ENCODE measurements at regions not wholly inside any gene's neighbourhood (a gene's known extent, or its start where the extent isn't known, plus 50 kb on each side); places are given as distances from the start of the nearest gene placed in this dataset.

DNA sequence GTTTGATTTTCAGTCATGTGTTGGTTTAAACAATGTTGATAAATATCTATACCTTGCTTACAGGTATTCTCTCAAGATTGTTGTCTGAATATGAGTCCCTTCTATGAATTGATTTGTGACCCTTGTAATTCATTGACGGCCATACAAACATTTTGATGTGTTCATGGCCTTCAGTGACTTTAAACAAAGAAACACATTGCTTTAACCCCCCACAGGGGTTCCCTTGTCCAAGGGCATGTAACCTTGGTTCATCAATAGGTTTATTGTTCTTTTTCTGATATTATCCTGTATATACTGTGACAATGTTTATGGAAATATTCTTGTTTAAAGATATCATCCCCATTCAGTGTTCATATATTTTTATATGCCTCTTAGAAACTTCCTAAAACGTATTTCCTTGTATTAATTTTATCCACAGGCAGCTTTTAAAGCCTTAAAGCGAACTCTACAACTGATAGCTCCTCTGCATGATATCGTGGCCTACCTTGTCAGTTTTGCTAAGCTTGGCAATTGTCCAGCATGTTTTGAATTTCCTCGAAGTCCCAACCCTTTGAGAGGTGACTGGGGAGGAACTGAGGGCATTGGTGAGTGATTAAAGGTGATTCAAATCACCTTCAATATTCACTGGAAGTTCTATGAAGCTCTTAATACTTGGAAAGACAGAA is 87.0 kb downstream of the CD164 start:
- no peak for DNase-seq

GRCh38 chr6:109292983-109293586 is 89.2 kb downstream of the CD164 start:
- DNase-seq = no peak

GRCh38 chr6:109292420-109292819 is 89.8 kb downstream of the CD164 start:
- no peak for DNase-seq

DNA sequence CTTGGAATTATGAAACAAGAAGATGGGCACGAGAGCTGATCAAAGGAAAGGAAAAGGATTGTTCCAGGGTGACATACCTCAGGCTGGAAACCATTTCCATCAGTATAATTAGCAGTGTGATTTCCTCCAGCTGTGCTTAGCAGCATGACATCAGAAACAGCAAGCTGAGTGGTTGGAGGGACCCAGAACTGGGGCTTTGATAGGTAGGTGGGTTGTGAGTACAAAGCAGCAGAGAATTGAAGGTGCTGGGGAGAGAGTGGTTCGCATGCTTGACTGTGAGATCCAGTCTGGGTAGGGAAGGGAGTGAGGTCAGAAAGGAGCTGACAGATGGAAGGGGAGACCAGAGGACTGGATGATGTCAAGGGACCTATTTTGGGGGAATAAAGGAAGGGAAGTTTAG is 90.4 kb downstream of the CD164 start:
- DNase-seq = peak in 1 of 2 experiments; percentile 14

- DNase-seq = no peak
Measured at GRCh38 chr6:109290143-109290931, 91.9 kb downstream of the CD164 start.

DNA sequence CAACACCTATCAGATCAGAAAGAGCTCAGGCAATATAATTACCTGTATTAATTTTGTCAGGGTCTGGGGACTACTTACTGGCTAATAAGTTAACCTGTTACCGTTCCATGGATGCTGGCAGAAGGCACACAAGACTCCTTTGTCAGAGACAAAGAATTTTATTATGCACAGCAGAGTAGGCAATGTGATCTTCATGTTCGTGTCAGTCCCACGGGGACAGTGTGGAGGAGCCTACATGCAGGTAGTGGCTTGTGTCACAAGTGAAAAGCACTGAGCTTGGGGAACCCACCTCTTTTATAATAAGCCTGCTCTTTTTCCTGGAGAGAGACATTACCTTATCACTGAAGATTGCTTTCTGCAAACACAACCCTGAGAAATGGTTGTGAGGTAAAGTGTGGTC is 96.9 kb downstream of the CD164 start:
- no peak for DNase-seq

DNA sequence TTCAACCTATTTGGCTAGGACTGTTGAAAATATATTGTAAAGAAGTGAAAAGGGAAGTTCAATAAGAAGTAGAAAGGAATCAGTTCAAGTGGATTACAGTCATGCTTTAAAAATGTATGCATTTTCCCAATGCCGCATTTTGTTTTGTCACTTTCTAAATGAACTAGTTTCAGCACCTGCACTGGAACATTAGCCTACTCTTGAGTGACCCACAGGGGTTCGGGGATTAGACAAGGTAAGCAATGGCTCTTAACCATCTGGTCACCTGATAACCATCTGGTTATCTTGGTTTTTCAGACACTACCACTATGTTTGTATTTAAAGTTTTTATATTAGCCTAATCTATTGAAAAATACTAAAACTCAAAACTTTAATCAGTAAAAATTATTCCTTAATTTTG is 97.6 kb downstream of the CD164 start:
- DNase-seq = no peak

DNA sequence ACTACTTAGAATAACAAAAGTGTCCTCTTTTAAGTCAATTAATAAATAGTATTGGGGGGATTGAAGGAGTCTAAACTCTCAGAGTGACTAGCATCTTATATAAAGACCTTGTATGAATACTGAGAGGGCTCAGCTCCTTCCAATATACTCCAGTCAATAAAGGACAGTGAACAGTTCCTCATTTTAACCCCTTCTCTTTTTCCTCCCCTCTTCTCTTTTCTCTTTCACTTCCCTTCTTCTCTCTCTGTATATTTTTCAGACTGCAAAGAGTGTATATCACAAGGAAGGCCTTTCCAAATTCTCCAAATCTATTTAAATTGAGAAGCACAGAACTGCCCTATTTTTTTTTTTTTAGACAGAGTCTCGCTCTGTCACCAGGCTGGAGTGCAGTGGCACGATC is 99.5 kb downstream of the CD164 start:
- DNase-seq = no peak

- DNase-seq = no peak
Measured at GRCh38 chr6:109279628-109280027, 102.6 kb downstream of the CD164 start.

GRCh38 chr6:109271622-109272021 is 110.6 kb downstream of the CD164 start:
- DNase-seq = no peak

DNA sequence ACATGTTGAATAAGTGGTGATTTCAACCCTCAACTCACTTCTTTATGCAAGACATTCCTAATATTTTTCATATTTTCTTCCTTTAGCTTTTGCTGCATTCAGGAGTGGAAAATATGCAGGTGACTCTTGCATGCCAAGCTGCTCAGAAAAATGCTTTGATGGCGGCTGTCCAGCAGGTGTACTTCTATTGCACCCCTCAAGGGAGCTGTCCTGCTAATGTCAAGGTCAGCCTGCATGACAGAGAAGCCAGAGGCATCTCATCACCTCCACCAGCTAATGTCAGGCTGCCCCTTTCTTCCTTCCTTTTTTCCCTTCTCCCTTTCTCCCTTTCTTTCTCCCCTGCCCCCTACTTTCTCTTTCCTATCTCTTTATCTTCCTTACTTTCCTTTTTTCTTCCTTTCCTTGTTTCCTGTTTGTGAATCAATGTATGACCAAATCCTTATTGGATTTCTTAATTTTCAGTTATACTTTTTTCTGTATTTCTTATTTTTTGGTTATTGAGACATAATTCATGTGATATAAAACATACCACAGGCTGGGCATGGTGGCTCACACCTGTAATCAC is 112.2 kb downstream of the CD164 start:
- no peak for DNase-seq

GRCh38 chr6:109269057-109269456 is 113.2 kb downstream of the CD164 start:
- DNase-seq = no peak

DNA sequence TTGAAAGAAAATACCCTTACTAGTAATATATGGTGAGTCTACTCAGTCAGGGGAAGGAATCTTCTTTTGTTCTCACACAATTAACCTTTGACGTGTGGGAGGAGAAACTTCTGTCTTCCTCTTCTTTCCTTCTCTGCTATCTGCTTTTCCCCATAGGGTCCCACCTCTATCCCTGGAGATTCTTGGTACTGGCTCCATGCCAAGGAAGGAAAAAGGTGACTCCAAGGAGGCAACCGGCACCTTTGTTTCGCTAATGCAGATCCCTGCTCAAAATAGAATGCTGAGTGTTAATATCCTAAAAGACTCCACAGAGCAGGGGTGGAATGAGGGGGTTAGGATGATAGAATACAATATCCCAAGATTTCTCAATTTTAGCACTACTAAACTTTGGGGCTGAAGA is 116.7 kb downstream of the CD164 start:
- DNase-seq = no peak

DNA sequence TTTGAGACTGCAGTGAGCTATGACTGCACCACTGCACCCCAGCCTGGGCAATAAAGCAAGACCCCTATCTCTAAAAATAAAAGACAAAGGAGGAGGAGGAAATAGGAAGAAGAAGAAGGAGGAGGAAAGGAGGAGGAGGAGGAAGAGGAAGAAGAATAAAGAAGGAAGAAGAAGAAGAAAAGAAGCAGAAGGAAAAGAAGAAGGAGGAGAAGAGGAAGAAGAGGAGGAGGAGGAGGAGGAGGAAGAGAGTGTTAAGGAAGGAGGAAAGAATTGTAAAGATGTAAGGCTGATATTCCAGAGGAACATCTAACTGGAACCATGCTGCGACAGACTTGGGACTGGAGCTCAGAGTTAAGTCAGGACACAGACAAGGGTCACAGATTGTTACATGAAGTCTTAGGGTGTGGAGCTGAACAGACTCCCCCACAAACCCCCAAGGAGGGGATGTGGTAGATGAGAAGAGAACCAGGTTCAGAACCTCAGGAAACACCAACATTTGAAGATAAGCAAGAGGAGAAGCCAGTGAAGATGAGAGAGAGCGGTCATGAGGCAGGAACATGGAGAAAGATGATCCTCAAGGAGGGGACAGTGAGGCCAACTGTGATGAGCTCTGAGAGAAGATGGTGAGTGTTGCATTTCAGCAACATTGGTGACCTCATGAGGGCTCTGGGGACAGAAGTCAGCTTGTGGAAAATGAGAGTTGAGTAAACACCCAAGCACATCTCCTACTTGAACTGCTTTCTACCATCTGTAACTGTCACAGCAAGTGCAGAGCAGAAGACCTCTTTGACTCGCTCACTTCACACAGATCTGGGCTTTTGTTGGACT is 118.2 kb downstream of the CD164 start:
- no peak for DNase-seq

DNA sequence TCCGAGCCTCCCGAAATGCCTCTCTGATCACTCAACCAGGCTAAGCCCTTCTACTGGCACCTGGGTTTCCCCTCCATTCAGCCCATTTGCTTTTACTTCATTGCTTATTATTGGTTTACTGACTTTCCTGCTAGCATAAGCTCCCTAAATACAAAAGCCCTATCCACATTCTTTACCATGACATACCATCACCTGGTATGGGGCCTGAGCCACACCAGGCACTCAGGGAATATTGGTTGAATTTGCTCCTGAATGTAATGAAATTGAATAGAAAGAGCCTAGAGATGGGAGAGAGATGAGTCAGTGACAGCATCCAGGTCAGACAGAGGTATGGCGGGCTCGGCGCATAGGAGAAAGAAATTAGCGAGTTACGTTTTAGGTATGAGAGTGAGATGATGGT is 120.0 kb downstream of the CD164 start:
- no peak for DNase-seq

- no peak for DNase-seq
Measured at GRCh38 chr6:109261811-109262210, 120.5 kb downstream of the CD164 start.

DNA sequence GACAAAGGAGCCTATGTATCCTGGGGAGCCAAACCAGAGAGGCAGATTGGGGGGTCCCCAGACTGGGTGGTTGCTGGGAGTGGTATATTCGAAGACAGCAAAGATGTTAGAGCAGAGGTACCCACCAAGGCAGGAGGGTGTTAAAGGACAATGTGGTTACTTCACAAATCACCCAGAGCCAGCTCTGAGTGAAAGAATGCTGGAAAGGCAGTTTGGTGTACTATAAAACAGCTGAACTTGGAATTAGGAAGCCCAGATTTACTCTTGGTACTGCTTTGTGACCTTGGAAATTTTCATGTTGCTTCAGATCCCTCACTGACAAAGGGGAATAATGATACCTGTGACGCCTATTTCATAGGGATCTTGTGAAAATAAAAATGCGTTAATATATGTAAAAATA is 121.6 kb downstream of the CD164 start:
- no peak for DNase-seq

DNA sequence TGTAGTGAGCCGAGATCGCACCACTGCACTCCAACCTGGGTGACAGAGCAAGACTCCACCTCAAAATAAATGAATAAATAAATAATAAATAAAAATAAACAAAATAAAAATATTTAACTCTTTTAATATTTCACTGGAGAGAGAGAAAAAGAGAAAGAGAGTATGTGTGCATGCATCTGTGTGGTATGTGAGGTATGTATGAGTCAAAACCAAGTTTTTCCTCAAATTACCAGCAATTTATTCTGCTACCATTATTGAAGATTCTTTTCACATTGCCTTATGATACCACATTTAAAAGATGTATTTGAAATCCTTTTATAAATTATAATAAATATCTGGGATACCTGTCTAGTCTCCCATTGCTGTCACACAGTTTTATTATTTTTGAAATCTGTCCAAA is 122.1 kb downstream of the CD164 start:
- no peak for DNase-seq

DNA sequence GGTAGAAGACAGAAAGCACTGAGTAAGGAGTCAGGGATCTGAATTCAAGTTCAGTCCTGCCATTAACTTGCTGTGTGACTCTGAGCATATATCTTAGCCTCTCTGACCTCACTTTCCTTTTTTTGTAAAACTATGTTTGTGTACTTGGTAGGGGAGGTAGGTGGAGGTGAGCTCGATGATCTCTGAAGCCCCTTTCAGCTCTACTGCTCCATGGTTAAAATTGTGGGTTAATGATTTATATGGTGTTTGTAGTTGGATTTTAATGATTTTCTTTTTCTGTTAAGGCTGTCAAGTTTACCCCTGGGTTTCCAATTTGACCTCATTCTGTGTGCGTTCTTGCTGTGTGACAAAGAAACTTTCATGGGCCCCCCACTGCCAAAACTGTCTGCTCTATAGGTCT is 124.1 kb downstream of the CD164 start:
- no peak for DNase-seq

DNA sequence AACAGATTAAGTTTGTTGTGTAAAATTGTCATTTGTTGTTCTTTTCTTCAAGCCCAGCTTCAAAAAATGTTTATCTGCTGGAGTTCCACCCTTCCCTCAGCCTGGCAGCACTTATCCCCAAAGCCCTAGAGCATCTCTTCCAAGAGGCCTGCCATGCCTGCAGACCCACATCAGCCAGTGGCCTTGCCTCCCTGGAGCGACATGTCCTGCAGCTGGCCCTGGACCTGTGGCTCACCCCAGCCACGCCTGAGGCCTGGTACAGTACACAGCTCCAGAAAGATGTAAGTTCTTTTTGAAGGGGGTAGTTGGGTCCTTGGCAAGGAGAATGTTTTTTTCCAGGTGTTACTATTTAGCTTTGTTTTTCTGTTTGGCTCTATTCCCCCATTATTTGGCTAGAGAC is 124.8 kb downstream of the CD164 start:
- DNase-seq = peak in 1 of 2 experiments; percentile 15

DNA sequence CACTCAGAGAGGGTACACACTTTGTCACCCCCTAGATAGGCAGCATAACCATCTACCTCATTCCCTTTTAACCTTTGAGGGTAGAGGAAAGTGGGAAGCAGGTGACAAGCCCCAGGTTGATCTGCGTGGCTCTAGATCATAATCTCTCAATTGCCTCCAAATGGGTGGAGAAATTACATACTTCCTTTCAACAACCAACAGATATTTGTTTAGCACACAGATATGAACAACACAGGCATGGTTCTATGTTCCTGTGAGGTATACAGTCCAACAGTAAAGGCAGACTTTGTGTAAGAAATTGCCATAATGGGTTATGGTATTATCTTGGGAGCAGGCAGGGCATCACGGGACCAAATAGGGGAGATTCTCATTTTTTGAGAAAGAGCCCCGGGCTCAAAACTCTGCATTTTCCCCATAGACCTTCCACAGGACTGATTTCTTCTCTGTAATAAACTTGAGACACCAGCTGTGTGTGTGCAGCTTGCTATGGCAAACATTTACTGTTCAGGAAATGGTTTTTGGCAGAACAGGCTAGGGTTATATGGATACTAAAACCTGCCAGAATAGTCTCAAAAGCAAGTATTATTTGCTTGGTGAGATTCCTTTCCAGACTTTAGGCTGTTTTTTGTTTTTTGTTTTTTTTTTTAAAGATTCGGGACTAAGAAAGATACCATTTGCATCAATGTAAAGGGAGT is 126.2 kb downstream of the CD164 start:
- peak in 1 of 2 experiments; percentile 75 for DNase-seq

GRCh38 chr6:109255087-109255486 is 127.2 kb downstream of the CD164 start:
- no peak for DNase-seq

All from NCI-H2081 (cell line).